GM19193 (cell line): ENCODE measurements at regions not wholly inside any gene's neighbourhood (a gene's known extent, or its start where the extent isn't known, plus 50 kb on each side); places are given as distances from the start of the nearest gene placed in this dataset.

Source experiments
- POLR2A ChIP-seq: IDR thresholded peaks from 4 replicates; pipeline ENCODE4 v1.6.1; 2011; ENCODE audit not compliant: insufficient read depth, insufficient read length; ENCODE audit errors: extremely low read depth

DNA sequence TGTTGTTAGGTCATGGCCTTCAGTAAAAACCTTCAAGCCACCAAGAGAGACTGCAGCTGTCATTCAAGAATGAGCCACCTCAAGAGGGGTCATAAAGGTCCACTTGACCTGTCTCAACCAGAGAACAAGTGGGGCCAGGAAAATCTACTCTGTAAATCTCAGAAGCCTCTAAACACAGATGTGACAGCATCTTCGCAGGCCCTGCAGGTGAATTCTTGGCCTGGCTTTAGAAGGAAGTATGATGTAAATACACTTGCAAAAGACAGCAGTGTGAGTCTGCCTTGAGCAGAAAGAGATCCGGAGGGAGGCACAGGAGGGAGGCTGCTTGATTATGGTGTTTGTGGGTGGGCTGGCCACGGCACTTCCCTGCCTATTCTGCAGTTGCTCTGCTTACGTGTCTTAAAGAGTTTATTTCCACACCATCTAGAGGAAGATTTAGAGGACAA lies 1082.9 kb downstream of the UQCRFS1 start:
- no peak for TF ChIP-seq POLR2A

DNA sequence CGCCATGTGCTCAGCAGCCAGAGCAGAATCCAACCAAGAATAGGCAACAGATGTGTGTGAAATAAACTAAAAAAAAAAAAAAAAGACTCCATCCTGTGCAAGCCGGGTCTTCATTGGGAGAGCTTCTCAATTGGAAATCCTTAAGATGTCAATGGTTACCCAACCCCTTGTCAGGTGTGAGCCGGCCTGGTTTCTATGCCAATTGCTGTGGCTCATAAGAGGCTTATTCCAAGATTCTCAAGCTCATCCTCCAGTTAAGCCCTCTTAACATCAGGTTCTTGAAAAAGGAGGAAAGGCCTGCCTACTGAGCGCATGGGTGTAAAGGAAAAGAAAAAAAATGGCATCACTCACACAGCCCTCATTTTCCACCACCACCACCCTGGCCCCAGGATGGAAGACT lies 1084.6 kb downstream of the UQCRFS1 start:
- no peak for TF ChIP-seq POLR2A

DNA sequence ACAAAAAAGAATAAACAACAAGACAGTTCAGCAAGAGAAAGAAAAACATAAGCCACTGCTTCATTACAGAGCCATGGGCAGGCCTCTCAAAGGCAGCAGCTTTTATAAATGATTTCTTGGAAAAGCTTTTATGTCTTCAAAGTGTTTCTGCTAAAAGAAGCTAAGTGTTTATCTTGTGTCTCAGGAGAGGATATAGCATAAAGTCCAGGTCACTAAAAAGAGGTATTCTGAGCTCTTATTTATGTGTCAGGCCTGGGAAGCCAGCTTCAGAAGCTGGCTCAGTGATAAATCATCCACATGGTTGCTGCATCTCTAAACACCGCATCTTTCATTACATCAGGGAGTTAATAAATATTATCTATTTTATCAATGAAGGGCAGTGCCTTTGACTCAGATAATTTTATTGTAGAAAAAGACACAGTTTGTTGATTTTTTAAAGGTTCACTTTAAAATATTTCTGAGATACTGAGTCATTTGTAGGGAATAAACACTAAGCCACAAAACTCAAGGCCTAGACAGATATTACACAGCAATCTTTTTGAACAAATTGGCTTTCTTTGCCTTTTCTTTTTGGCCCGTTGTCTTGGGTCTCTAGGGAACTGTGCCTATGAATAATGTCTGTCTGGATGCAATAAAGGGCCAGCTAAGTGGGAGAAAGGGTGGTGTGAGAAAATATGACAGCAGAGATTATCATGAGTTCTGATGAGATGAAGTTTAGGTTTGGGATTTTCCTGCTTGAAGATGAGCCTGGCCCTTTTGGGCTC lies 1086.6 kb downstream of the UQCRFS1 start:
- no peak for TF ChIP-seq POLR2A

DNA sequence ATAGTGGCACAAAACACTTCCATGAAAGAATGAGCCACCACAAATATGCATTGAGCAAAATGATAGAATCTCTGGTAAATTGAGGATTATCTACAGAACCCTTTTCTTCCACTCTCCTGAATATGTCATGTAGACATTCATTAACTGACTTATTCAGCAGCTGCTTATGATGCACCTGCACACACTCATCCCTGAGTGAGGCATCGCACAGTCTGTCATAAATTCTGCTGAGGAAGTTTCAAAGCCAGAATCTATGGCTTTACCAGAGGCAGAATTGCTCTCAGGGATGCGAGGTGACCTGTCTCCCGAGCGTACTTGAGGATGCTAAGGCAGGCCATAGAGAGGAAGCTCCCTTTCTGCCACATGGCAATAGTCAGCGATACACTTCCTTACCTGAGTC lies 1090.2 kb downstream of the UQCRFS1 start:
- TF ChIP-seq POLR2A = no peak

DNA sequence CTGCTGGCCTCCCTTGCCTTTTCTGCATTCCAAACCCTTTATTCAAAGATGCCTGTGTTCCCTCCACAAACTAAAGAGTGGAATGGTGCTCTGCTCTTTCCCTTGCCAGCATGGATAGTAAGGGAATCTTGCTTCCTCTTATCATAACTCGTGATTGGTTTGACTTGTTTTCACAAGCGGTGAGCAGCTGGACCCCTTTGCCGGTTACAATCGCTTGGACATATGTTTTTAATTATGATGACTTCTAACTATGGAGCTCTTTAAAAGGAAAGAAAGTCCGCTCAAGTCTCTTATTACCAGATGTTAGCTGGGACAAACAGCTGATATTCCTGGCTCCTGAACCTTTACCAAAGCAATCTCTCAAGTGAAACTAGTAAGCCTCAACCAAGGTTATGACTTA lies 1094.7 kb downstream of the UQCRFS1 start:
- no peak for TF ChIP-seq POLR2A

DNA sequence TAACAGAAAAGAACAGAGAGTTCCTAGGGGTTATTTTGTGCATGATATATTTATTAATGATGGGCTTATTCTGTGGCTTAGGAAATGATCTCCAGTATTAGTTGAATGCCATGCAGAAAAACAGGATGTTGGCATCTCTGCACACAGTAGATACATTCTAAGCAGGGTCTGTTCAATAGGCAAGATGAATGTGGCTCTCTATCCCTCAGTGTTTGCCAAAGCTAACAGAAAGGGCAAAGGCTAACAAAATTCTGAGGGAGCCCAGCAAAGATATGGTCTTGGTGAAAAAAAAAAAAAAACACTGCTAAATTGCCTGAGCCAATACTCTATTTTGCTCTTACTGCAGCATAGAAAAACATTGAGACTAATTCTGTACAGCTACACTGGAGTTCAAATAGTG lies 1095.8 kb downstream of the UQCRFS1 start:
- no peak for TF ChIP-seq POLR2A

DNA sequence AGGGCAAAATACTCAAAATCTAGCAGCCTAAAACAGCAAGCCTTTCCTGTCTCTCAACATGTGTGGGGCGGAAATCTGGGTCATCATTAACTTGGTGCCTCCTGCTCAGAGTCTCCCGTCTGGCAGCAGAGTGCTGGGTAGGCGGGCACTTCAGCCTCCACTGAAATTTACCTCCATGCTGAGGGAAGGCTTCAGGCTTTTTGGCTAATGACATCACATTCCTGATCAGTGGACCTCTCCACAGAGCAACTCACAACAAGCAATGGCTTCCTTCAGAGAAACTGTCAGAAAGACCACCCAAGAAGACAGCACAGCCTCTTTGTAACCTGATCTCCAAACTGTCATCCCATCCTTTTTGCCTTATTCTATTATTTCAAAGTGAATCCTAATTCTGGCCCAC lies 1109.0 kb downstream of the UQCRFS1 start:
- no peak for TF ChIP-seq POLR2A

DNA sequence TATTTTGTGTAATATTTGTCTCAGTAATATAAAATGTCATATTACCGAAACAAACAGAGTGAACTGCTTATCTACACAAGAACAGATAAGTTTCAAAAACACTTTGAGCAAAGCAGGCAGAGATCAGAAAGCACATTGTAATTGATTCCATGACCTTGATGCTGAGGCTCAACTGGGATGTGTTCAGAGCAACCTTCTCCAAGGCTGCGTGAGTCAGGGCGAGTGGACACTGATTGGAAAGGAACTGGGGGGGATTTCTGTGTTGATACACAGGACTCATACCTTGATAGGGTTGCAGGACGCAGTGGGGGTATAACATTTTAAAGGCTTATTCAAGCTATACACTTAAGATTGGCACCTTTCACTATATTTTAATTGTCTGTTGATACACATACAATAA lies 1136.3 kb downstream of the UQCRFS1 start:
- TF ChIP-seq POLR2A = no peak

DNA sequence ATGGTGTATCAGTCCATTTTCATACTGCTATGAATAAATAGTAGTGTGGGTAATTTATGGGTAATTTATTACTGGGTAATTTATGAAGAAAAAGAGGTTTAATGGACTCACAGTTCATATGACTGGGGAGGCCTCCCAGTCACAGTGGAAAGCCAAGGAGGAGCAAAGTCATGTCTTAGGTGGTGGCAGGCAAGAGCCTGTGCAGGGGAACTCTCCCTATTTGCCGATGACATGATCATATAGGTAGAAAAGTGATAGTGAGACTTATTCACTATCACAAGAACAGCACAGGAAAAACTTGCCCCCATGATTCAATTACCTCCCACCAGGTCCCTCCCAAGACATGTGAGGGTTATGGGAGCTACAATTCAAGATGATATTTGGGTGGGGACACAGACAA lies 1137.7 kb downstream of the UQCRFS1 start:
- no peak for TF ChIP-seq POLR2A

DNA sequence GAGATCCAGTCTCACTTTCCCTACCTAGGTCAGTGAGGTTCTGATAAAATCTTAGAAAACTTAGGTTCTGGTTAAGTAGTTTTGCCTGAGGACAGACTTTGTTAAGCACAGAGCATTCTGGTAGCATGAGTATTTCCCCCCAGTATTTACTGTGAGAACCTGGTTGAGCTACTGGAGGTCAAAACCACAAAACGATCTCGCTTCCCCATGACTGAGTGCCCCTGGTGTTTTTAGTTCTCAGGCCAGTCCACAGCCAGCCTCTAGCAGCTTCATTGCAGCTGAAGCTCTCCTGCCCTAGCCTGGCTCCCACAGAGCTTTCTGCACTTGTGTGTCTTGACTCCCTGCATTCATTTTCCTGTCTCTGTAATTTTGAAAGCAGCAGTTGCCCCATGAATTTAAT lies 1138.2 kb downstream of the UQCRFS1 start:
- TF ChIP-seq POLR2A = no peak

DNA sequence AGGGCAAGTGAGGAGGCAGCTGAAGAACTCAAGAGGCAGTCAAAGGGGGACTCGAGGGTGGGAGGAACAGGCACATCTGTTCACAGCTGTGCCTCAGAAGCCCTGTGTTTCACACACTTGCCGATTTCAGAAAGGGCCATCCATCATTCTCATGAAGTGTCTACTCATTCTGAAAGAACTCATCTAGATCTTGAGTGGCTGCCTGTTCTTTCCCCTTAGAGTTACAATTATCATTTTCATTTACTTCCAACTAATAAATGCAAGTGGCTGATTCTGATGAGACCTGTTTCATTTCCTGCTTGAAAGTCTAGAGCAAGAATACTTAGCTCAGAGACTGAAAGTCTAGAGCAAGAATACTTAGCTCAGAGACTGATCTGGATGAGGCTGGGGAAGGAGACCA lies 1145.1 kb downstream of the UQCRFS1 start:
- no peak for TF ChIP-seq POLR2A

DNA sequence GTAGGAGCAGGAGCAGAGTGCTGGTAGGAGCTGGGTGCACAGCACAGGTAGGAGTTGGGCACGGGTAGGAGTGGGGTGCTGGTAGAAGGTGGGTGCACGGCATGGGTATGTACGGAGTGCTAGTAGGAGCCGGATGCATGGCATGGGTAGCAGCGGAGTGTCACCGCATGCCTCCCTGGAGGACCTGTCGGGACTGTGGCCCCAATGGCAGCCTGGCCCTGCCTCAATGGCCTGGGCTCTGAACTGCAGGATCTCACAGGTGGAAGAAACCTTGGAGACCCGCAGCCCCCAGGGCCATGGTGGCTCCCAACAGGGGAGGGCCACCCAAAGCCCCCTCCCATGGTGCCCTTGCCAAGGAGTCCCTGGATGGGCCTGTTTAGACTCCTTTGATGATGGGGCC lies 1146.0 kb downstream of the UQCRFS1 start:
- TF ChIP-seq POLR2A = no peak

DNA sequence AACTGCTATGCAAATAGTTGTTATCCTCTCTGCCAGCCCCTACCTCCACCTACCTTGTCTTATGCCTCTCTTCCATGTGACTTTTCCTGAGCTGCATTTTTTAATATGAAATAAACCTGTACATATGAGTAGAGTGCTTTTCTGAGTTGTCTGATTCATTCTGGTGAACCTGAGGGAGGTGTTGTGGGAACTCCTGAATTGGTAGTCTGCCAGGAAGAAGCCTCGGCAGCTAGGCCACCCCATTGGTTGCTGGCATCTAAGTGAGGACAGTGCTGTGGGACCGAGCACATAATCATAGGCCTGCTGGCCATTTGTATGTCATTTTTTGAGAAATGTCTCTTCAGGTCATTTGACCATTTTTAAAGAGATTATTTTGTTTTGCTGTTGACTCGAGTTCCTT lies 1146.8 kb downstream of the UQCRFS1 start:
- TF ChIP-seq POLR2A = no peak

DNA sequence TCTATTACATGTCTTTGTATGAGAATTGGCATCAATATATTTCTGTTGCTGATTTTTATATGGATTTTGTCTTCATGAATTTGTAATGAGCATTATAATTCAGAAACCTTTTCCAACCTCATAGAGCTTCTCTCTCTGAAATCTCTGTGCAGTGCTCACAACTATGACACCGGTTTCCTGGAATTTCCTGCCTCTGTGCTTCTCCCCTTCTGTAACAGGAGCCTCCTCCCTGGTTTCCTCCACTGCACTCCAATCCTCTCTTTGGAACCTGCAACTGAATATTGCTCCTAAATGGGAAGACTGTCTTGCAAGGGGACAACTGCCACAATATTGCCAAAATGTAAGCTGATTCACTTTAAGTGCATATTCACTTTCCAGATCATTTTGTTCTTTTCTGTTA lies 1147.9 kb downstream of the UQCRFS1 start:
- no peak for TF ChIP-seq POLR2A

DNA sequence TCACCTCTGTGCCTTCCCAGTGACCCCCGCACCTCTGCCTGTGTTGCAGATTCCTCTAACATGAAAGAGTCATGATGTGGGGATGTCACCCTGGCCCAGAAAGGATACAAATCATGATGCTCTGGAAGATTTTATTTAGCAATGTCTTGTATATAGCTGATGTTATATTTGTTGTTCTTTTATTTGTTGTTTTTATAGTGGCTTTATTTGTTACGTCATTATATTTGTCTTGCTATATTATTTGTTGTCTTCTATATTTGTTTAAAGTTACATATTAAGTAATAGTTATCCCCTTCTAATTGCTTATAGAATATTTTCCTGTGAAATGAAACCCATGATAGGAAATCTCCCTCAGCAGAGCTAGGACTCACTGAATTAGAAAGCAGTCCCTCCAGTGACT lies 1149.2 kb downstream of the UQCRFS1 start:
- TF ChIP-seq POLR2A = no peak

DNA sequence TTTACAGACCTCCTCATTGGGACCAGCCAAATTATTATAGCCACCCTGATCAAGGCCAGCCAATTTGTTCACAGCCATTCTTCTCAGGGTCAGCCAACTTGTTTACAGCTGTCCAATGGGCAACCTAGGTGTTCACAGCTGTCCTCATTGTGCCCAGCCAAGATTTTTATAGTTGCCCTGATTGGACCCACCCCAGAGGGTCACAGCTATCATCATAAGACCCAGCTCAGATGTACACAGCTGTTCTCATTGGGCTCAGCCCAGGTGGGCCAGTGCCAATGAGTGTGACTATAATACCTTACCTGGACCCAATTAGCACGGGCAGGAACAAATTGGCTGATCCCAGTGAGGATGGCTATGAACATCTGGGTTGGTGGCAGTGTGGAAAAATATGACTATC lies 1151.8 kb downstream of the UQCRFS1 start:
- no peak for TF ChIP-seq POLR2A

DNA sequence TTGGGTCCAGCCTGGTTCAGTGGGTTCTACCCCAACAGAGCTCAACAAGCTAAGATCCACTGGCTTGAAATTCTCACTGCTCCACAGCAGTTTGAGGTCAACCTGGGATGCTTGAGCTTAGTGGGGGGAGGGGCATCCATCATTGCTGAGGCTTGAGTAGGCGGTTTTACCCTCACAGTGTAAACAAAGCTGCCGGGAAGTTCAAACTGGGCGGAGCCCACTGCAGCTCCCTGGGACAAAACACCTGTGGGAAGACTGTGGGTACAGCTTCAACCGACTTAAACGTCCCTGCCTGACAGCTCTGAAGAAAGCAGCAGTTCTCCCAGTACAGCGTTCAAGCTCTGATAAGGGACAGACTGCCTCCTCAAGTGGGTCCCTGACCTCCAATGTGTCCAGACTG lies 1161.9 kb downstream of the UQCRFS1 start:
- TF ChIP-seq POLR2A = no peak

DNA sequence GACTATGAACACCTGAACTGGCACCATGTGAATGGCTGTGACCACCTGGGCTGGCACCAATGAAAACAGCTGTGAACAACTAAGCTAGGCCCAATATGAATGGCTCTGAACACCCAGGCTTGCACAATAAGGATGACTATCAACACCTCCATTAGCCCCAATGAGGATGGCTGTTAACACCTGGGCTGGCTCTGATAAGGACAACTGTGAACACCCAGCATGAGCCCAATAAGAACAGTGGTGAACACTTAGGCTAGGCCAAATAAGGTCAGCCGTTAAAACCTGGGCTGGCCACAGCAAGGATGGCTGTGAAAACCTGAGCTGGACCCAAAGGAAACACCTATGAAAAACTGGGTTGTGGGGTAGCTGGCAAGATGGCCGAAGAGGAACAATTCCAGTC lies 1163.1 kb downstream of the UQCRFS1 start:
- no peak for TF ChIP-seq POLR2A

DNA sequence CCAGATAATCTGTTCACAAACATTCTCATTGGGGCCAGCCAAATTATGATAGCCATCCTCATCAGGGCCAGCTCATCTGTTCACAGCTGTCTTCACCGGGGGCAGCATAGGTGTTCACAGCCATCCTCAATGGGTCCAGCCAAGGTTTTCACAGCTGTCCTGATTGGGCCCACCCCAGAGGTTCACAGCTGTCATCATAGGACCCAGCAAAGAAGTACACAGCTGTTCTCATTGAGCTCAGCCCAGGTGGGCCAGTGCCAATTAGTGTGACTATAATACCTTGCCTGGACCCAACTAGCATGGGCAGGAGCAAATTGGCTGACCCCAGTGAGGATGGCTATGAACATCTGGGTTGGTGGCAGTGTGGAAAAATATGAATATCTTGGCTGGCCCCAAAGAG lies 1166.0 kb downstream of the UQCRFS1 start:
- TF ChIP-seq POLR2A = no peak
